Iris pigment epithelial cell (primary cell): ENCODE measurements at regions not wholly inside any gene's neighbourhood (a gene's known extent, or its start where the extent isn't known, plus 50 kb on each side); places are given as distances from the start of the nearest gene placed in this dataset.

Experiments
- DNase-seq: peaks from one replicate; pipeline ENCODE4 v3.0.0-alpha.2; 2011; ENCODE audit warnings: low read depth

- no peak for DNase-seq
These were observed 69.6 kb upstream of the GGTA1 start for GRCh38 chr9:121569266-121569648.

GRCh38 chr9:121572581-121572980 lies 72.9 kb upstream of the GGTA1 start:
- DNase-seq: no peak

- DNase-seq: no peak
These were observed 74.3 kb upstream of the GGTA1 start for GRCh38 chr9:121573717-121574485.

- no peak for DNase-seq
These were observed 75.3 kb upstream of the GGTA1 start for GRCh38 chr9:121574774-121575519.

- no peak for DNase-seq
These were observed 75.0 kb upstream of the DAB2IP start for GRCh38 chr9:121576281-121577075.

DNA sequence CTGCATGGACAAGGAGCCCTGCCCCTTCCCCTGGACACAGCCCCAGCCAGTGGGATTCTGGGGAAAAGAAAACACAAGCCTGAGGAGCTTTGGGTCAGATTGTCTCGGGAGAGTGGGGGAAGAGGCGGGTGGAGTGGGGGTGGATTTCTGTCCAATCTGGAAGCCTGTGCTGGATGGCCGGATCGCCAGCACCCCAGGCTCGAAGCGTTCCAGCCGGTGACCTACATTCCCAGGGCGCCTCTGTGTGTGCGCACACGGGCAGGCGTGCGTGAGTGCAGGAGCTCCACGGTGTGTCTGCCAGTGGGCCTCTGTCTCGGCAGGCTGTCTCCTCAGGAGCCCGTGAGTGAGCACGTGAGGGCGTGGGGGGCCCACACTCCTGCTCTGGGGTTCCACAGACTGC lies 74.3 kb upstream of the DAB2IP start:
- DNase-seq: no peak

DNA sequence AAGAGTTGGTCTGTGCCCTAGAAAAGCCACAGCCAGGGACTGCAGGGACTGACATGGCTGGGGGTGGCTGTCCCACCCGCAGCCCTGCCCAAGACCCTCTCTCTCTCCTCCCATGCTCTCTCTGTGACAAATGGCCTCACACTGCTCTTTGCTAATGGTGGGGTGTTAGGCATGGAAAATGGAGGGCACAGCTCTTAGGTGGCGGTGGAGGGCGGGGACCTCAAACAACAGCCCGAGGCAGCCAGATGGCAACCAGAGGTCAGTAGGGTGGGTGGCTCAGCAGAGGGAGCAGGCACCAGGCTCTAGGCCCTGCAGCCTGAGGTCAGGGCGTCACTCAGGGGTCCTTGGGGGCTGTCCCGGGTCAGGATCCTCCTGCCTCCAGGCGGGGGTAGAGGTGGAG lies 73.9 kb upstream of the DAB2IP start:
- DNase-seq: no peak

DNA sequence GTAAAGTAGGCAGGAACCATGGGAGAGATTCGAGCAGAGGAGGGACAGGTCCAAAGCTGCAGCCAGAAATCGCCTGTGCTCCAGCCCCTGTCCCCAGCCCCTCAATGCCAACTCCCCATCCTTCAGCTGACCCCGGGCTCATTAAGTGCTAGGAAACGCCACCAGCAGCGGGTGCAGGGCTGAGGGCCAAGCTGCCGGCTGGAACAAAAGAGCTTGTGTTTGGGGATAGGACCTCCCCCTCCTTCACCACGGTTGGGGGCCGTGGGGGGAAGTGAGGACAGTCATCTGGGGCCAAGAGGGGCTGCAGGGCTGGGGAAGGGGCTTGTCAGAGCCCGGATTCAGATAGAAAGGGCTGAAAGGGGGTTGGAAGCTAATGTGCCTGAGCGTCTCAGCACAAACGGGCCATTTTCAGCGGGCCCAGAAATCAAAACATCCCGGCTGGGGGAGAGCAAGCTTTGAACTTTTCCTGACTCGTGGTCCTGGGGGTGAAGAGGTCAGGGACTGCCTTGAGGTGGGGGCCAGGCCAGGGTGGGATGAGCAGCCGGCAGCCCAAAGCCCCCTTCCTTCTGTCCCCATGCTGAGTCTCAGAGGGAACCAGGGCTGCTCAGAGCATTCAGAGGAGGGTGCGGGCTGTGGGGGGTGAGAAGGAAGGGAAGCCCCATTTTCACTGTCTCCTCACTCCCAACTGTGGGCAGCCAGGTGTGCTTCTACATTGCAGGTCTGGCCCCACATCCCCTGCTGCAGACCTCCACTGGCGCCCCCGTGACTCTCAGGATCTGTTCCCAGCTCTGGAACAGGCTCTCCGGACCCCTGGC lies 69.4 kb upstream of the DAB2IP start:
- DNase-seq: no peak

DNA sequence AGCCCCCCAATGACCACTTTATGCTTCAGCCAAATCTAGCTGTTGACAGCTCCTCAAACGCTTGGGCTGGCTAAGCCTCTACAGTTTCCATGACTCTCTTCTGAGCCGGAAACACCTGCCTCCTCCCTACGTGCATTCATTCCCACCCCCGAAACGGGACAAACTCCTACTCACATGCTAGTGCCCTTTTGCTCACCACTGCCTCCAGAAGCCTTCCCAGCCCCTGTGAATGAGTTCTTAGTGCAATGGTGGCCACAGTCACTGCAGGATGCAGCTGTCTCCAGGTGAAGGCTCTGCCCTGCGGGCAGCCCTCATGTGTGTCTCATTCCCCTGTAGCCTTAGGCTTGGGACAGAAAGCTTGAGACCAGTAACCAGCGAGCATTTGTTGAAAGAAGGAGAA lies 68.8 kb upstream of the DAB2IP start:
- no peak for DNase-seq

GRCh38 chr9:121584421-121584820 lies 67.0 kb upstream of the DAB2IP start:
- DNase-seq: peak; percentile 38

DNA sequence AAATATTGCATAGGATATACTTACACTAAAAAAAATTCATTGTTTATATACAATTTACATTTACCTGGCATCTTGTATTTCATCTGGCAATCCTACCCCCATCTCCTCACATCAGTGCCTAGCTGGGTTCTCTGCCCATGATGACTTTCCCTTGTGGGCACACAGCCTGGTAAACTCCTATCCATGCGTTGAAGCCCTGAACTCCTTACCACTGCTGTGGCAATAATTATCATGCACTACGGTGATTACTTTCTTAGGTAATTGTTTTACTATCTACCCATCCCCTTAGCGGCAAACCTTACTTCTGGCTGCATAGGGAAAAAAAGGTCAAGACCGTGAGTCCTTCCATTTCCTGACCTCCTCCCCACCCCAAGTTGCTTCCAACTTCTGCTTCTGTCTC lies 63.6 kb upstream of the DAB2IP start:
- DNase-seq: no peak

DNA sequence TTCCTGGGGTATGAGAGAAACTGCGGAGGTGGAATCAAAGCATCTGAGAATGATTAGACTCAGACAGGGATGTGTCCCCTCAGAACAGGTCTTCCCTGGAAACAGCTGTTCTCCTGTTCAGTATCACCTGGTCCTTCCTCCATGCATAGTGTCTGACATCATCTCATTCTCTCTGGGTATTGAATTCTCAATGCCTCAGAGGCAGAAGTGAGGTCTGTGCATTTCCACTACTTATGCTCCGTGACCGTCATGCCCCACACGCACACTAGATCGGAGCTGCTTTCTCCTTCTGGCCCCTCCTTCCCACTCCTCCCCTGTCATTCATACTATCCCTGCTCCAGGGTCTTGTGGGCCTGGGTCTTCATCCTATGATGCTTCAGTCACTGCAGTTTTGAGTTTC lies 61.4 kb upstream of the DAB2IP start:
- no peak for DNase-seq

DNA sequence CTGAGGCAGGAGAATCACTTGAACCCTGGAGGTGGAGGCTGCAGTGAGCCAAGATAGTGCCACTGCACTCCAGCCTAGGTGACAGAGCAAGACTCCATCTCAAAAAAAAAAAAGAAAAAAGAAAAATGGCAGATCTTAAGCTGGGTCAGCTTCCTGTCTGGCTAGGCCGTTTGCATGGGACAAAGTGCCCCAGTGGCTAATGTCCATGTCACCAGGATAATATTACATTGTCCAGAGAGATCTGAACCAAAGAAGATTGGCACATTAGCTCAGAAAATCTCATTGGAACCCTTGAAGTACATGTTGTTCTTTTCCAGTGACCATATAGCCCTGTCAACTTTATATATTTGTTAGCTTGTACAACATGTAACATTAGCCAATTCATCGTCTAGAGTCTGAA lies 59.2 kb upstream of the DAB2IP start:
- no peak for DNase-seq

DNA sequence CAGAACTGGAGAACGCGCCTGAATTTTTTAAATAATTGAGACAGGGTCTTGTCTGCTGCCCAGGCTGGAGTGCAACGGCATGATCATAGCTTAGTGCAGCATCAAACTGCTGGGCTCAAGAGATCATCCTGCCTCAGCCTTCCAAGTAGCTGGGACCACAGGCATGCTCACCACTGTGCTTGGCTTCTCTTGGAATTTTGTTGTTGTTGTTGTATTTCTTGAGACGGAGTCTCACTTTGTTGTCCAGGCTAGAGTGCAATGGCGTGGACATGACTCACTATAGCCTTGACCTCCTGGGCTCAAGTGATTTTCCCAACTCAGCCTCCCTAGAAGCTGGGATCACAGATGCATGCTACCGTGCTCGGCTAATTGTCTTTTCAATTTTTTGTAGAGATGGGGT lies 58.4 kb upstream of the DAB2IP start:
- DNase-seq: no peak

DNA sequence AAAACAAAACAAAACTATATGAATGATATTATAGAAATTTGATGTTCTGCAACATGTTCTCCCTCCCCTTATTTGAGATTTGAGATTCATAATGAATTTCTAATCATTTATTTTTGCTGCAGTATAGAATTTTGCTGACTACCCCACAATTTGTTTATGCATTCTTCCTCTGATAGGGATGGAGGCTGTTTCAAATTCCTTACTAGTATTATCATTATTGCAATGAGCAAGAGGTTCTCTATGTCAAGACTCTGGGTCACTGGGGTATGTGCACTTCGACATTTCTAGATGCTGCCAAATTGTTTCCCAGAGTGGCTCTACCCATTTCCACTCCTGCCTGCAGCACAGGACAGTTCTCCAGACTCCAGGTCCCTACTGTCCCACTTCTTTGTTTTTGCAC lies 54.9 kb upstream of the DAB2IP start:
- peak; percentile 48 for DNase-seq

GRCh38 chr9:121597698-121598166 lies 53.7 kb upstream of the DAB2IP start:
- DNase-seq: no peak

GRCh38 chr9:121598167-121598964 lies 53.1 kb upstream of the DAB2IP start:
- DNase-seq: peak; percentile 87

- DNase-seq: peak; percentile 23
These were observed 52.2 kb upstream of the DAB2IP start for GRCh38 chr9:121598965-121599871.

DNA sequence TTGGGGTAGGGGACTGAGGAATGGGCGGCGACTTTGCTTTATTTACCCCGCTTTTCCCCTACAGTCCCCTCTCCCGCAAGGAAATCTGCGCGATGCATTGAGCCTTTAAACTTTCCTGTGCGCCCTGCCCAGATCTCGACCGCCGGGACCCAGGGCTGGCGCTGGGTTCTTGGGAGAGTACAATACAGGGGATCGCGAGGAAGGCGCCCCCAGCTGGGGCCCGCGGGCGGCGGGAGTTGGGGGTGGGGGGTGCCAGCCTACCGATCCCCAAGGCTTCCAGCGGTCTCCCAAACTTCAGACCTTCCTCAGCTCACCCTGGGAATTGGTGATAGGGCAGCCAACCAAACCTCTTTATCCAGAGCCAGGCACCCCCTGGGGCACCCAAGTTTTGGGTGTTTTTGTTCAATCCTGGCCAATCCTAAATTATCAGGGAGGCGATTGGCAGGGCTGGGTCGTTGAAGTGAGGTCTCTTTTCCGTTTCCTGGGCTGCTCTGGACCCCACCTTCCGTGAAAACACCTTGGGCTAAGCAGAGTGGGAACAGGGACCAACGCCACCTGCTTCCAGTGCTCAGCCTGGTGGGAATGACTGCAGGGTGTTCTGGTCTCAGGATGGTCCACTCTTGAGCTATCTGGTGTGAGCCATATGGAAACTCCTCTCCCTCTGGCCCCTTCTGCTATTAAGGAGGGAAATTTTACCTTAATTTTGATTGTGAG lies 51.4 kb upstream of the DAB2IP start:
- DNase-seq: no peak
